ENCODE measurements at regions not wholly inside any gene's neighbourhood (a gene's known extent, or its start where the extent isn't known, plus 50 kb on each side); places are given as distances from the start of the nearest gene placed in this dataset.

GRCh38 chr5:52073993-52074689, 690.9 kb downstream of the ISL1 start:
- H3K27ac ChIP-seq (ENCODE audit: extremely low read depth, low read depth, low read length) = no peak overlapping the region
- H3K4me3 ChIP-seq (ENCODE audit: low read depth, low read length) = no peak overlapping the region
- H3K4me1 ChIP-seq (ENCODE audit: control insufficient read depth, insufficient read depth, low read length) = no peaks in the 10 kb centered on the region
- POLR2A ChIA-PET = no interaction called here
- no peaks in the 10 kb centered on the region for H3K9me3 ChIP-seq (ENCODE audit: control insufficient read depth, insufficient read depth, low read depth, low read length)
- TF ChIP-seq ZNF548 (tag by site-specific recombination; IDR thresholded peaks at IDR 0.05) (no peak), ZNF561 (tag by site-specific recombination; IDR thresholded peaks at IDR 0.05; ENCODE audit: borderline replicate concordance) (no peak), ZNF26 (tag by site-specific recombination; IDR thresholded peaks at IDR 0.05) (no peak), KLF17 (tag by site-specific recombination; IDR thresholded peaks at IDR 0.05) (no peak), ZSCAN18 (tag by site-specific recombination; IDR thresholded peaks at IDR 0.05) (no peak), GLIS1 (tag by site-specific recombination; IDR thresholded peaks at IDR 0.05) (no peak), ZNF658 (tag by site-specific recombination; IDR thresholded peaks at IDR 0.05) (no peak), KLF9 (tag by site-specific recombination; IDR thresholded peaks at IDR 0.05; ENCODE audit: low read depth) (no peak), ZNF169 (tag by site-specific recombination; IDR thresholded peaks at IDR 0.05) (no peak), ZNF660 (tag by site-specific recombination; IDR thresholded peaks at IDR 0.05) (no peak), ZNF121 (tag by site-specific recombination; IDR thresholded peaks at IDR 0.05) (no peak), ZNF549 (tag by site-specific recombination; IDR thresholded peaks at IDR 0.05) (no peak), CTCF (tag by site-specific recombination; IDR thresholded peaks at IDR 0.05) (no peak), ZNF350 (tag by site-specific recombination; IDR thresholded peaks at IDR 0.05) (no peak), MZF1 (tag by site-specific recombination; IDR thresholded peaks at IDR 0.05; ENCODE audit: borderline replicate concordance) (no peak), HOXD13 (CRISPR knock-in tag; IDR thresholded peaks at IDR 0.05; ENCODE audit: borderline replicate concordance) (no peak), ZNF837 (tag by site-specific recombination; IDR thresholded peaks at IDR 0.05) (no peak), YY2 (tag by site-specific recombination; IDR thresholded peaks at IDR 0.05) (no peak)
- TF ChIP-seq, protein P1, sequence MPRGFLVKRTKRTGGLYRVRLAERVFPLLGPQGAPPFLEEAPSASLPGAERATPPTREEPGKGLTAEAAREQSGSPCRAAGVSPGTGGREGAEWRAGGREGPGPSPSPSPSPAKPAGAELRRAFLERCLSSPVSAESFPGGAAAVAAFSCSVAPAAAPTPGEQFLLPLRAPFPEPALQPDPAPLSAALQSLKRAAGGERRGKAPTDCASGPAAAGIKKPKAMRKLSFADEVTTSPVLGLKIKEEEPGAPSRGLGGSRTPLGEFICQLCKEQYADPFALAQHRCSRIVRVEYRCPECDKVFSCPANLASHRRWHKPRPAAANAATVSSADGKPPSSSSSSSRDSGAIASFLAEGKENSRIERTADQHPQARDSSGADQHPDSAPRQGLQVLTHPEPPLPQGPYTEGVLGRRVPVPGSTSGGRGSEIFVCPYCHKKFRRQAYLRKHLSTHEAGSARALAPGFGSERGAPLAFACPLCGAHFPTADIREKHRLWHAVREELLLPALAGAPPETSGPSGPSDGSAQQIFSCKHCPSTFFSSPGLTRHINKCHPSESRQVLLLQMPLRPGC (tag by site-specific recombination; IDR thresholded peaks at IDR 0.05) = no peak
- H3K36me3 ChIP-seq (ENCODE audit: control insufficient read depth in 2 of 2, insufficient read depth in 1 of 2, low read length in 2 of 2) = no peaks in the 10 kb centered on the region
- CTCF ChIA-PET = interaction anchor here (0.9 kb wide), 1 partner anchor 9 kb away, joined by 3 read pairs; no protein-coding TSS in a partner anchor

Measured in HEK293 (cell line).